ENCODE measurements at regions not wholly inside any gene's neighbourhood (a gene's known extent, or its start where the extent isn't known, plus 50 kb on each side); places are given as distances from the start of the nearest gene placed in this dataset.
A peak's percentile ranks its signal among the peaks of the same experiment; 100 is the strongest.
"Not testable (repeated sequence)": the region's sequence is repeated elsewhere in the genome, so short reads cannot be mapped to it uniquely, and the experiment has no call there.

- no peak for DNase-seq (ENCODE audit: low spot score)
Observed at GRCh38 chr17:5869041-5869745, 201.0 kb upstream of the WSCD1 start.

GRCh38 chr17:5870231-5870953 is 199.8 kb upstream of the WSCD1 start:
- DNase-seq (ENCODE audit: low spot score): no peak

GRCh38 chr17:5871666-5872065 is 198.5 kb upstream of the WSCD1 start:
- no peak for DNase-seq (ENCODE audit: low spot score)

GRCh38 chr17:5872831-5873230 is 197.3 kb upstream of the WSCD1 start:
- no peak for DNase-seq (ENCODE audit: low spot score)

- DNase-seq (ENCODE audit: low spot score): no peak
Observed at GRCh38 chr17:5873781-5874180, 196.4 kb upstream of the WSCD1 start.

GRCh38 chr17:5874486-5874885 is 195.7 kb upstream of the WSCD1 start:
- DNase-seq (ENCODE audit: low spot score): peak; percentile 74

GRCh38 chr17:5877366-5877765 is 192.8 kb upstream of the WSCD1 start:
- no peak for DNase-seq (ENCODE audit: low spot score)

- DNase-seq (ENCODE audit: low spot score): peak; percentile 96
Observed at GRCh38 chr17:5877948-5878347, 192.2 kb upstream of the WSCD1 start.

- DNase-seq (ENCODE audit: low spot score): no peak
Observed at GRCh38 chr17:5881849-5882248, 188.3 kb upstream of the WSCD1 start.

- DNase-seq (ENCODE audit: low spot score): no peak
Observed at GRCh38 chr17:5883775-5884665, 186.2 kb upstream of the WSCD1 start.

- DNase-seq (ENCODE audit: low spot score): no peak
Observed at GRCh38 chr17:5885336-5885735, 184.8 kb upstream of the WSCD1 start.

- no peak for DNase-seq (ENCODE audit: low spot score)
Observed at GRCh38 chr17:5888811-5889210, 181.4 kb upstream of the WSCD1 start.

GRCh38 chr17:5892921-5893675 is 177.1 kb upstream of the WSCD1 start:
- peak; percentile 93 for DNase-seq (ENCODE audit: low spot score)

GRCh38 chr17:5893741-5894140 is 176.4 kb upstream of the WSCD1 start:
- DNase-seq (ENCODE audit: low spot score): peak; percentile 65

GRCh38 chr17:5895276-5895675 is 174.9 kb upstream of the WSCD1 start:
- DNase-seq (ENCODE audit: low spot score): no peak

GRCh38 chr17:5896215-5896614 is 174.0 kb upstream of the WSCD1 start:
- no peak for DNase-seq (ENCODE audit: low spot score)

GRCh38 chr17:5897275-5897911 is 172.8 kb upstream of the WSCD1 start:
- DNase-seq (ENCODE audit: low spot score): peak; percentile 67

GRCh38 chr17:5897981-5898380 is 172.2 kb upstream of the WSCD1 start:
- not testable (repeated sequence) for DNase-seq (ENCODE audit: low spot score)

- no peak for DNase-seq (ENCODE audit: low spot score)
Observed at GRCh38 chr17:5898406-5898805, 171.8 kb upstream of the WSCD1 start.

- no peak for DNase-seq (ENCODE audit: low spot score)
Observed at GRCh38 chr17:5899496-5900195, 170.5 kb upstream of the WSCD1 start.

GRCh38 chr17:5901731-5902130 is 168.4 kb upstream of the WSCD1 start:
- no peak for DNase-seq (ENCODE audit: low spot score)
